HepG2 (cell line): ENCODE measurements at regions not wholly inside any gene's neighbourhood (a gene's known extent, or its start where the extent isn't known, plus 50 kb on each side); places are given as distances from the start of the nearest gene placed in this dataset.

Source experiments
- ATAC-seq: fragments of 200-7000 bp; cut with Tn5 transposase; 3 replicates; pipeline ENCODE4 v1.9.1; 2020; ENCODE audit warnings: mild to moderate bottlenecking, moderate library complexity
- BruUV-seq: library from RNA; stranded (reverse); fragments of 400-500 nt; replicated peaks from 2 replicates; lab custom pipeline; 2021; lab: Mats Ljungman, UMichigan
- CTCF ChIA-PET: fragments of 300-600 bp; formaldehyde crosslinking; extraction: SDS; loops from one replicate; lab custom pipeline; 2021; ENCODE audit warnings: low total read pairs, inconsistent platforms, low intra/inter-chr PET ratio; lab: Yijun Ruan, JAX
- POLR2A ChIA-PET: fragments of 350-600 bp; sonication (Branson Sonifier 250); formaldehyde crosslinking; loops from one replicate; lab custom pipeline; 2020; ENCODE audit warnings: antibody characterized with exemption, inconsistent platforms; lab: Yijun Ruan, JAX
- DNase-seq: peaks from one replicate; pipeline ENCODE4 v3.0.0-alpha.2; 2015; ENCODE audit warnings: low spot score
- FAIRE-seq: peaks from 3 replicates; lab custom pipeline; 2011; peaks lifted over from hg19 to GRCh38; lab: Jason Lieb, UNC
- H2AFZ ChIP-seq: one replicate; pipeline ENCODE4 v1.6.1; 2011; ENCODE audit warnings: low read length, inconsistent platforms
- H3K27ac ChIP-seq: fragments of 300-600 bp; 3 replicates; pipeline ENCODE4 v1.8.0; 2011; ENCODE audit warnings: mixed run types, mild to moderate bottlenecking, mixed read lengths, low read length, inconsistent platforms; ENCODE audit not compliant: insufficient read depth; ENCODE audit errors: extremely low read length
- H3K27me3 ChIP-seq, 2 experiments: fragments of 200-600 bp in 1 of 2; 2 replicates in 1 of 2; 3 replicates in 1 of 2; pipeline versions ENCODE4 v1.6.0 to v1.8.0; 2011; ENCODE audit warnings: low read length in 2 of 2, mild to moderate bottlenecking in 2 of 2, moderate library complexity in 2 of 2, inconsistent platforms in 1 of 2; ENCODE audit not compliant: insufficient read depth in 2 of 2, control insufficient read depth in 1 of 2
- H3K36me3 ChIP-seq, 2 experiments: fragments of 200-600 bp in 1 of 2; replicated peaks in 1 of 2; 2 replicates in 1 of 2; 3 replicates in 1 of 2; pipeline versions ENCODE4 v1.5.1 to v1.8.0; 2011; ENCODE audit warnings: low read length in 2 of 2, inconsistent platforms in 1 of 2; ENCODE audit not compliant: insufficient read depth in 2 of 2, control insufficient read depth in 1 of 2
- H3K4me1 ChIP-seq: 2 replicates; pipeline ENCODE4 v1.5.1; 2012; ENCODE audit warnings: low read length, inconsistent platforms; ENCODE audit not compliant: insufficient read depth
- H3K4me2 ChIP-seq: 2 replicates; pipeline ENCODE4 v1.6.0; 2011; ENCODE audit warnings: low read depth, low read length, inconsistent platforms
- H3K4me3 ChIP-seq, 3 experiments: fragments of 200-600 bp in 1 of 3; sonication (generic), shearing (Covaris generic) in 1 of 3; replicated peaks in 1 of 3; 2 replicates each; pipeline ENCODE4 v1.5.1; 2011 to 2016; ENCODE audit warnings: low read length in 3 of 3, inconsistent platforms in 2 of 3, low read depth in 2 of 3, mild to moderate bottlenecking in 2 of 3, control low read depth in 1 of 3, mixed read lengths in 1 of 3; ENCODE audit not compliant: insufficient read depth in 1 of 3
- H3K79me2 ChIP-seq: one replicate; pipeline ENCODE4 v1.6.1; 2011; ENCODE audit warnings: low read length, inconsistent platforms; ENCODE audit not compliant: insufficient read depth
- H3K9ac ChIP-seq: 2 replicates; pipeline ENCODE4 v1.6.0; 2011; ENCODE audit warnings: mild to moderate bottlenecking, low read depth, low read length, inconsistent platforms; ENCODE audit not compliant: insufficient read depth
- H3K9me3 ChIP-seq: 2 replicates; pipeline ENCODE4 v1.5.1; 2012; ENCODE audit warnings: mild to moderate bottlenecking, low read length
- H4K20me1 ChIP-seq: 2 replicates; pipeline ENCODE4 v1.6.0; 2011; ENCODE audit warnings: inconsistent platforms, mild to moderate bottlenecking, low read length, moderate library complexity; ENCODE audit not compliant: insufficient read depth
- ESRRA ChIP-seq: sonication (generic); formaldehyde crosslinking; IDR thresholded peaks from 2 replicates; pipeline ENCODE4 v1.5.1; 2020; ENCODE audit warnings: mild to moderate bottlenecking, low read depth, missing genetic modification reagents
- FOXJ3 ChIP-seq: sonication (generic); formaldehyde crosslinking; IDR thresholded peaks from 2 replicates; pipeline ENCODE4 v1.4.0; 2020; ENCODE audit warnings: missing genetic modification reagents, mild to moderate bottlenecking, borderline replicate concordance
- KDM1A ChIP-seq: IDR thresholded peaks from 2 replicates; pipeline ENCODE4 v1.6.1; 2016; ENCODE audit warnings: missing compliant biosample characterization
- MTF1 ChIP-seq: sonication (generic); formaldehyde crosslinking; IDR thresholded peaks from 2 replicates; pipeline ENCODE4 v1.5.0; 2020; ENCODE audit warnings: missing genetic modification reagents
- POLR2AphosphoS2 ChIP-seq: IDR thresholded peaks from 2 replicates; pipeline ENCODE4 v1.6.1; 2011; ENCODE audit warnings: low read depth, low read length, improper control_type of control experiment
- POLR2AphosphoS5 ChIP-seq: IDR thresholded peaks from 2 replicates; pipeline ENCODE4 v1.6.1; 2012; ENCODE audit warnings: low read depth, low read length
- REL ChIP-seq: sonication (generic); formaldehyde crosslinking; conservative IDR thresholded peaks from 2 replicates; pipeline ENCODE4 v1.8.0; 2022; ENCODE audit warnings: mild to moderate bottlenecking, missing genetic modification reagents, moderate library complexity
- REPIN1 ChIP-seq: sonication (generic); formaldehyde crosslinking; IDR thresholded peaks from 2 replicates; pipeline ENCODE4 v1.8.0; 2022; ENCODE audit warnings: missing genetic modification reagents, low read depth, mild to moderate bottlenecking, borderline replicate concordance
- TARDBP ChIP-seq: sonication (generic); formaldehyde crosslinking; IDR thresholded peaks from 2 replicates; pipeline ENCODE4 v1.8.0; 2022; ENCODE audit warnings: mild to moderate bottlenecking, missing genetic modification reagents
- U2AF1 ChIP-seq: fragments of 200-400 bp; formaldehyde crosslinking; optimal IDR thresholded peaks from 2 replicates; pipeline ENCODE3; 2017; ENCODE audit warnings: mild to moderate bottlenecking, low read depth, low read length
- XBP1 ChIP-seq: sonication (generic); formaldehyde crosslinking; IDR thresholded peaks from 2 replicates; pipeline ENCODE4 v1.5.0; 2020; ENCODE audit warnings: missing genetic modification reagents
- ZBTB3 ChIP-seq: sonication (generic); formaldehyde crosslinking; IDR thresholded peaks from 2 replicates; pipeline ENCODE4 v1.4.0; 2020; ENCODE audit warnings: low read depth, mild to moderate bottlenecking, moderate library complexity, missing genetic modification reagents, borderline replicate concordance
- ZFP62 ChIP-seq: sonication (generic); formaldehyde crosslinking; IDR thresholded peaks from 2 replicates; pipeline ENCODE4 v1.4.0; 2020; ENCODE audit warnings: missing genetic modification reagents
- ZNF24 ChIP-seq: fragments of 450-650 bp; IDR thresholded peaks from 2 replicates; pipeline ENCODE4 v1.6.1; 2017; ENCODE audit warnings: antibody characterized with exemption, mild to moderate bottlenecking
- ZNF775 ChIP-seq: sonication (generic); formaldehyde crosslinking; IDR thresholded peaks from 2 replicates; pipeline ENCODE4 v1.4.0; 2020; ENCODE audit warnings: missing genetic modification reagents, mild to moderate bottlenecking, moderate library complexity, borderline replicate concordance
- ZNF841 ChIP-seq: sonication (generic); formaldehyde crosslinking; IDR thresholded peaks from 2 replicates; pipeline ENCODE4 v1.8.1; 2023; ENCODE audit warnings: missing genetic modification reagents, borderline replicate concordance
- ZSCAN20 ChIP-seq: sonication (generic); formaldehyde crosslinking; IDR thresholded peaks from 2 replicates; pipeline ENCODE4 v1.4.0; 2020; ENCODE audit warnings: missing genetic modification reagents, mild to moderate bottlenecking, borderline replicate concordance
- ZSCAN9 ChIP-seq: IDR thresholded peaks from 2 replicates; pipeline ENCODE4 v1.6.1; 2016; ENCODE audit warnings: borderline replicate concordance
- WGBS: methylation state at CpG from one replicate; pipeline ENCODE4 v1.1.6; 2017; ENCODE audit warnings: low lambda C conversion rate; 5-methylcytosine and 5-hydroxymethylcytosine counted together
- in situ Hi-C: cut with HindIII; loops from 2 replicates; pipeline ENCODE4 v1.10.0; 2017; ENCODE audit warnings: low pct_unique_long_range_greater_than_20kb; ENCODE audit not compliant: extremely low pct_ligation_motif_present
- intact Hi-C: fragments of 100-400 bp; cut with micrococcal nuclease; formaldehyde crosslinking; loops from one replicate; pipeline ENCODE4 v1.10.0; 2022; ENCODE audit not compliant: unreplicated experiment
- TF ChIP-seq, protein P1 (sequence below): sonication (generic); formaldehyde crosslinking; IDR thresholded peaks from 2 replicates; pipeline ENCODE4 v1.4.0; 2020; ENCODE audit warnings: missing genetic modification reagents
- TF ChIP-seq, protein P2 (sequence below): sonication (generic); formaldehyde crosslinking; IDR thresholded peaks from 2 replicates; pipeline ENCODE4 v1.4.0; 2020; ENCODE audit warnings: missing genetic modification reagents, low read depth, mild to moderate bottlenecking, borderline replicate concordance

DNA sequence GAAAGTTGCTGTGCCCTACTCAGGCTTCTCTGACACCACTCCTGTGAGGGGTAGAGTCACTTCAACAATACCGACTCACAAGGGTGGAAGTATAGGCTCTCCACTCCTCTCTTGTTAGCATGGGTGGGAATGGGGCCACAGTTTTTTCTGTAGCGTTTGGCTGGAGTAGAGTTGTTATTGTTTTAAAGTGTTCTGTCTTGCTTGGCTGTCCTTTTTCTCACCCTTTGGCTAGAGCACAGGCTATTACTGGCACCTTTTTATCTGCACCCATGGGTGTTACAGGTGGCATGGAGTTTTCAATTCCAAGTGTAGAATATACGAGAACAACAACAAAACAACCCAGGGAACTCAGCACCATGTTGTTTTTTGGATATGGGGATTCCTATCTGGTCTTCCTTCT lies 74.3 kb upstream of the CD5L start:
- intact Hi-C loops: no loop called here
- H2AFZ ChIP-seq: no peak overlapping the region
- in situ Hi-C loops: no loop called here
- peaks cover 5% of the 10 kb centered on the region for H3K9me3 ChIP-seq
- no peak for TF ChIP-seq MTF1 (CRISPR knock-in tag)
- no peak for TF ChIP-seq REPIN1 (CRISPR knock-in tag)
- TF ChIP-seq ZFP62 (CRISPR knock-in tag): no peak
- no peak for TF ChIP-seq POLR2AphosphoS2
- no peak for TF ChIP-seq ZNF24
- no peak for TF ChIP-seq KDM1A (CRISPR knock-in tag)
- no peak for TF ChIP-seq U2AF1
- TF ChIP-seq REL: no peak
- TF ChIP-seq, protein P1, sequence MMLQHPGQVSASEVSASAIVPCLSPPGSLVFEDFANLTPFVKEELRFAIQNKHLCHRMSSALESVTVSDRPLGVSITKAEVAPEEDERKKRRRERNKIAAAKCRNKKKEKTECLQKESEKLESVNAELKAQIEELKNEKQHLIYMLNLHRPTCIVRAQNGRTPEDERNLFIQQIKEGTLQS (CRISPR knock-in tag): no peak
- H3K4me2 ChIP-seq: no peak overlapping the region
- no peak overlapping the region for H3K9ac ChIP-seq
- H3K4me1 ChIP-seq: no peaks in the 10 kb centered on the region
- no peaks in the 10 kb centered on the region for H3K79me2 ChIP-seq
- no peaks in the 10 kb centered on the region for H4K20me1 ChIP-seq
- H3K36me3 ChIP-seq: no peaks in the 10 kb centered on the region
- no peaks in the 10 kb centered on the region for H3K27me3 ChIP-seq
- 7% methylated on average over 3 of the region's 3 CpGs for WGBS
- FAIRE-seq (no peak), DNase-seq (no peak), ATAC-seq (no peak)
- POLR2A ChIA-PET: no interaction called here
- CTCF ChIA-PET: no interaction called here
- no peak overlapping the region for H3K27ac ChIP-seq
- H3K4me3 ChIP-seq: no peak overlapping the region
- no TSS peak for BruUV-seq

DNA sequence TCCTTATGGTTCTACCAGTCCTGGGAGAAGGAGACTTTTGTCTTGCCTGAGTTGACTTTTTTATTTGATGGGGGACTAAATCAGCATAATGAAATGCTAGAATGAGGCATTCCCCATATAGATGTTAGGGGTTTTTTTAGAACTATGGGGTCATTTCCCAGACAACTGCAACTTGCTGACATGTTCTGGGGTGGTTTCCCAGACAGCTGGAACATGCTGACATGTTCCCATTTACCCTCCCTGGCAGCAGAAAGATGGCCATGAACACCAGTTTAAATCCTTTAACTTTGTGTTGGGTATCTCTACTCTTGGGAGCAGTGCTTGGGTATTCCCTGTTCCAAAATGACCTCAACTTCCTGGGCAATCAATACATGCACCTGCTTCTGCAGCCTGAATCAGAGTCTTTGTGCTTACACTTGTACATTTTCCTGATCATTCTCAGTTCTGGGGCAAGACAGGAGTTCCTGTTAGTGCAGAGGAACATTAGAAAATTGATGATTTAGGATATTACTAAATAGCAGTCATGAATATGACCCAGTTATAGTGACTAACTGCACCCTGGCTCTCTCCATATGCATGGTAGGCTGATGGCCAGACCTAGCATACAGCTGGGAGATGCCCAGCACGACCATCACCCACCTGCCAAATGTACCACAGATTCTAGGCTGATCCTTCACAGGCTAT lies 75.4 kb upstream of the CD5L start:
- Histone ChIP-seq H3K9me3 (no peaks in the 10 kb centered on the region), H3K79me2 (no peaks in the 10 kb centered on the region), H2AFZ (no peak overlapping the region), H3K27ac (no peak overlapping the region), H3K27me3 (no peaks in the 10 kb centered on the region), H3K4me3 (no peak overlapping the region), H3K4me1 (no peaks in the 10 kb centered on the region), H3K9ac (no peak overlapping the region), H4K20me1 (no peaks in the 10 kb centered on the region), H3K4me2 (no peak overlapping the region), H3K36me3 (no peaks in the 10 kb centered on the region)
- ATAC-seq (no peak), FAIRE-seq (no peak), DNase-seq (no peak)
- ChIA-PET CTCF (no interaction called here), POLR2A (no interaction called here)
- intact Hi-C loops: no loop called here
- no TSS peak for BruUV-seq
- no CpG with 5 or more reads among the region's 1 CpG for WGBS
- in situ Hi-C loops: no loop called here
- TF ChIP-seq POLR2AphosphoS5: no peak
- no peak for TF ChIP-seq ZSCAN20
- no peak for TF ChIP-seq ZBTB3 (CRISPR knock-in tag)
- TF ChIP-seq ESRRA (CRISPR knock-in tag): no peak
- no peak for TF ChIP-seq TARDBP (CRISPR knock-in tag)
- TF ChIP-seq ZNF841 (CRISPR knock-in tag): no peak
- no peak for TF ChIP-seq XBP1 (CRISPR knock-in tag)
- TF ChIP-seq FOXJ3 (CRISPR knock-in tag): no peak
- TF ChIP-seq, protein P2, sequence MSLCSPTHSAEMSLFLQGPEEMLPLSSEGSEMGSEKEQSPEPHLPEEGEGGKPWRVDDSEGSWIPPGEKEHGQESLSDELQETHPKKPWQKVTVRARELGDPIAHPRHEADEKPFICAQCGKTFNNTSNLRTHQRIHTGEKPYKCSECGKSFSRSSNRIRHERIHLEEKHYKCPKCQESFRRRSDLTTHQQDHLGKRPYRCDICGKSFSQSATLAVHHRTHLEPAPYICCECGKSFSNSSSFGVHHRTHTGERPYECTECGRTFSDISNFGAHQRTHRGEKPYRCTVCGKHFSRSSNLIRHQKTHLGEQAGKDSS (CRISPR knock-in tag): no peak
- no peak for TF ChIP-seq ZNF775 (CRISPR knock-in tag)
- TF ChIP-seq ZSCAN9 (CRISPR knock-in tag): no peak
